Ovary (tissue), 7 donors: ENCODE measurements at regions not wholly inside any gene's neighbourhood (a gene's known extent, or its start where the extent isn't known, plus 50 kb on each side); places are given as distances from the start of the nearest gene placed in this dataset.

Experiments
- DNase-seq, 5 donors: peaks; one replicate each; pipeline ENCODE4 v3.0.0-alpha.2; 2019 to 2020
- H3K27ac ChIP-seq, 2 donors: fragments of 200-600 bp; one replicate each; pipeline versions ENCODE4 v1.5.1 to v1.8.0; 2019 to 2022
- H3K27me3 ChIP-seq: fragments of 200-600 bp; one replicate; pipeline ENCODE4 v1.8.0; 2022
- H3K36me3 ChIP-seq: fragments of 200-600 bp; sonication (generic); one replicate; pipeline ENCODE4 v1.5.1; 2019
- H3K4me1 ChIP-seq: one replicate; pipeline ENCODE4 v1.8.1; 2013; ENCODE audit warnings: mild to moderate bottlenecking, moderate library complexity; ENCODE audit not compliant: insufficient read depth
- H3K4me3 ChIP-seq: fragments of 200-600 bp; sonication (generic); one replicate; pipeline ENCODE4 v1.5.1; 2017
- H3K9me3 ChIP-seq, 2 donors: fragments of 200-600 bp in 1 of 2; sonication (generic) in 1 of 2; one replicate each; pipeline versions ENCODE4 v1.5.1 to v1.8.1; 2013 to 2019; ENCODE audit warnings: mild to moderate bottlenecking in 1 of 2, moderate library complexity in 1 of 2
- CTCF ChIP-seq, 3 donors: fragments of 450-650 bp in 2 of 3; fragments of 200-600 bp in 1 of 3; IDR thresholded peaks; one replicate each; pipeline versions ENCODE4 v1.5.1 to v1.8.0; 2016 to 2022; ENCODE audit warnings: antibody characterized with exemption in 3 of 3, mild to moderate bottlenecking in 1 of 3
- EP300 ChIP-seq: sonication (generic); formaldehyde crosslinking; IDR thresholded peaks from one replicate; pipeline ENCODE4 v1.6.1; 2017; ENCODE audit warnings: antibody characterized with exemption
- POLR2A ChIP-seq: fragments of 450-650 bp; IDR thresholded peaks from one replicate; pipeline ENCODE4 v1.6.1; 2017; ENCODE audit warnings: antibody characterized with exemption, mild to moderate bottlenecking, moderate library complexity
- WGBS, 3 donors: extraction: QIAGEN DNeasy Blood & Tissue Kit in 1 of 3; methylation state at CpG; one replicate each; pipeline versions ENCODE4 v1.1.5 to v1.1.7; 2013 to 2017; 5-methylcytosine and 5-hydroxymethylcytosine counted together
- intact Hi-C, 4 donors: fragments of 100-400 bp; cut with DNase I; formaldehyde crosslinking; loops; one replicate each; pipeline versions ENCODE4 v1.11.0 to v1.15.1; 2022 to 2023
- donor health status: DM: no; HTN: no; CAD: no; lungs with moderate emphysema.
- donor health status: DM: no; HTN: no; CAD: no.
- donor health status: Bipolar disorder and iron deficiency.
- donor health status: DM: no; HTN: no; CAD: no.
- donor health status: DM: yes; HTN: yes; CAD: no.

GRCh38 chr17:428414-428813 is 75.8 kb upstream of the RPH3AL start:
- no peaks in the 10 kb centered on the region for H3K27me3 ChIP-seq
- WGBS, 3 donors: 96% methylated on average over 3 of the region's 3 CpGs
- TF ChIP-seq EP300: no peak
- TF ChIP-seq POLR2A: no peak
- no peak for TF ChIP-seq CTCF (IDR thresholded peaks at IDR 0.05)
- H3K4me1 ChIP-seq: no peaks in the 10 kb centered on the region
- H3K27ac ChIP-seq: no peak overlapping the region
- no peak overlapping the region for H3K4me3 ChIP-seq
- no peaks in the 10 kb centered on the region for H3K9me3 ChIP-seq
- intact Hi-C loops: no loop called here
- DNase-seq: no peak
- H3K36me3 ChIP-seq: no peaks in the 10 kb centered on the region

GRCh38 chr17:427891-428290 is 75.3 kb upstream of the RPH3AL start:
- no peak for TF ChIP-seq POLR2A
- no peak for TF ChIP-seq CTCF (IDR thresholded peaks at IDR 0.05)
- TF ChIP-seq EP300: no peak
- no peaks in the 10 kb centered on the region for H3K4me1 ChIP-seq
- no peaks in the 10 kb centered on the region for H3K27me3 ChIP-seq
- WGBS, 3 donors: 85 to 90% (median 87%) methylated on average over 3 of the region's 3 CpGs
- DNase-seq: no peak
- H3K36me3 ChIP-seq: no peaks in the 10 kb centered on the region
- intact Hi-C loops: no loop called here
- H3K9me3 ChIP-seq: no peaks in the 10 kb centered on the region
- H3K4me3 ChIP-seq: no peak overlapping the region
- H3K27ac ChIP-seq: no peak overlapping the region

GRCh38 chr17:427327-427726 is 74.7 kb upstream of the RPH3AL start:
- 45 to 54% (median 47%) methylated on average over 6 of the region's 6 CpGs for WGBS, 3 donors

GRCh38 chr17:422196-422930 is 69.8 kb upstream of the RPH3AL start:
- WGBS, 3 donors: 70 to 74% (median 73%) methylated on average over 16 of the region's 16 CpGs
- no peaks in the 10 kb centered on the region for H3K27me3 ChIP-seq
- intact Hi-C loops: loop anchor here in 1 of 4 donors (5.0 kb wide), 1 partner anchor 275 kb away; no protein-coding TSS in a partner anchor
- TF ChIP-seq POLR2A: no peak
- TF ChIP-seq EP300: no peak
- no peak for TF ChIP-seq CTCF (IDR thresholded peaks at IDR 0.05)
- no peaks in the 10 kb centered on the region for H3K4me1 ChIP-seq
- H3K27ac ChIP-seq: no peak overlapping the region
- H3K4me3 ChIP-seq: no peak overlapping the region
- no peak for DNase-seq
- no peaks in the 10 kb centered on the region for H3K9me3 ChIP-seq
- no peaks in the 10 kb centered on the region for H3K36me3 ChIP-seq

More at GRCh38 chr17:427327-427726, 74.7 kb upstream of the RPH3AL start:
- DNase-seq: no peak
- Histone ChIP-seq H3K27me3 (no peaks in the 10 kb centered on the region), H3K27ac (no peak overlapping the region), H3K9me3 (no peaks in the 10 kb centered on the region), H3K4me3 (no peak overlapping the region), H3K4me1 (no peaks in the 10 kb centered on the region), H3K36me3 (no peaks in the 10 kb centered on the region)
- intact Hi-C loops: no loop called here
- TF ChIP-seq CTCF (IDR thresholded peaks at IDR 0.05): no peak
- no peak for TF ChIP-seq POLR2A
- no peak for TF ChIP-seq EP300
